ENCODE measurements at regions not wholly inside any gene's neighbourhood (a gene's known extent, or its start where the extent isn't known, plus 50 kb on each side); places are given as distances from the start of the nearest gene placed in this dataset.
A peak's percentile ranks its signal among the peaks of the same experiment; 100 is the strongest.

- Mint-ChIP-seq H3K4me3 (ENCODE audit: low read depth) (no peak overlapping the region), H3K27ac (no peak overlapping the region), H3K27me3 (no peaks in the 10 kb centered on the region), H3K9me3 (ENCODE audit: low read depth) (no peaks in the 10 kb centered on the region), H3K36me3 (ENCODE audit: insufficient read depth) (no peaks in the 10 kb centered on the region), H3K4me1 (ENCODE audit: low read depth) (peaks cover 21% of the 10 kb centered on the region)
- DNase-seq (ENCODE audit: low spot score, unreplicated experiment) = no peak
- TF ChIP-seq CTCF (IDR thresholded peaks at IDR 0.05; ENCODE audit: unreplicated experiment) = no peak
Measured at GRCh38 chr6:14431385-14432330, 314.1 kb downstream of the CD83 start.

DNA sequence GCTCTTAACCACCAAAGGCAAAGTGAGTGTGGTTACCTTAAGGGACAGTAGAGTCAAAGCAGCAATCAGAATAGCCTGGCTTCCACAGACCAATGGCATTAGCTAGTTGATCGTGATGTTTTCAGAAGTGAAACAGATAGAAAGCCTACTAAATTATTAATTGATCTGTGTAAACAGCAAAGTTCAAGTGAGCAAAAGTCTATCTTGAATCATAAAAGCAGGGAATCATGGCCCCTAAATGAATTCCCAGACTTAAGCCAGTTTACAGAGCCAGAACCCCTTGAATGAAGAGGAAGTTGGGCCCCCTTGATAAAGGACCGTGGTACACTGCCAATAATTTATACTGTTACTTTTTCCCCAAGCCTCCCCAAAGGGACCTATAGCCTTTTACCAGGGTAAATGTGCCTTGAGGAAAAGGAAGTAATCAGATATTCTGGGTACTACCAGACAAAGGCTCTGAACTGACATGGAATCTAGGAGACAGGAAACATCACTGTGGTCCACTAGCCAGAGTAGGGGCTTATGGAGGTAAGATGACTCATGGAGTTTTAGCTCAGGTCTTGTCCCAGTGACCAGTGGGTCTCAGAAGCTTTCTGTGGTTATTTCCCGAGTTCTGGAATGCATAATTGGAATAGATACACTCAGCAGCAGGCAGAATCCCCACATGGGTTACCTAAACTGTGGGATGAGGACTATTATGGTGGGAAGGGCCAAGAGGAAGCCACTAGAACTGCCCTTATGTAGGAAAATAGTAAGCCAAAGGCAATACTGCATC, 317.5 kb downstream of the CD83 start:
- no peak for DNase-seq (ENCODE audit: low spot score, unreplicated experiment)
- Mint-ChIP-seq H3K4me1 (ENCODE audit: low read depth) (peaks cover 28% of the 10 kb centered on the region), H3K27me3 (no peaks in the 10 kb centered on the region), H3K4me3 (ENCODE audit: low read depth) (no peak overlapping the region), H3K27ac (no peak overlapping the region), H3K36me3 (ENCODE audit: insufficient read depth) (no peaks in the 10 kb centered on the region), H3K9me3 (ENCODE audit: low read depth) (no peaks in the 10 kb centered on the region)
- no peak for TF ChIP-seq CTCF (IDR thresholded peaks at IDR 0.05; ENCODE audit: unreplicated experiment)

- Mint-ChIP-seq H3K4me1 (ENCODE audit: low read depth) (peaks cover 31% of the 10 kb centered on the region), H3K9me3 (ENCODE audit: low read depth) (no peaks in the 10 kb centered on the region), H3K4me3 (ENCODE audit: low read depth) (no peak overlapping the region), H3K36me3 (ENCODE audit: insufficient read depth) (no peaks in the 10 kb centered on the region), H3K27me3 (no peaks in the 10 kb centered on the region), H3K27ac (peak overlapping the region; percentile 34)
- no peak for DNase-seq (ENCODE audit: low spot score, unreplicated experiment)
- no peak for TF ChIP-seq CTCF (IDR thresholded peaks at IDR 0.05; ENCODE audit: unreplicated experiment)
Measured at GRCh38 chr6:14436592-14437132, 319.1 kb downstream of the CD83 start.

DNA sequence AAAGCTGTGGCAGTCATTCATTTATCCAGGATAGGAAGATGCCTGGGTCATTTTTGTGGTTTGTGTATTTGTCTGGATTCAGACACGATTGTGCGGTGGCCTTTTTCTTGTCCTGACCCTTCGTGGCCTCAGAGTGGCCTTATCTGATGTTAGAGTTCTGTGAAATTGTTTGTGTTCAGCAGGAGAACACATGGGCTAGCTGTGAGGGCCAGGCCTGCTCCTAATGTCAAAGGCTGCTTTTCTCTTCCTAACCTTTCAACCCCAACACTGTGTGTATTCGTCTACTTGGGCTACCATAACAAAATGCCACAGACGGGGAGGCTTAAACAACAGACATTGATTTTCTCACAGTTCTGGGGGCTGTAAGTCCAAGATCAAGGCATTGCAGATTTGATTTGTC, 321.8 kb downstream of the CD83 start:
- Mint-ChIP-seq H3K4me1 (ENCODE audit: low read depth) (peaks cover 54% of the 10 kb centered on the region), H3K27ac (peak overlapping the region; percentile 67), H3K9me3 (ENCODE audit: low read depth) (peaks cover 3% of the 10 kb centered on the region), H3K27me3 (no peaks in the 10 kb centered on the region), H3K4me3 (ENCODE audit: low read depth) (no peak overlapping the region), H3K36me3 (ENCODE audit: insufficient read depth) (peaks cover 4% of the 10 kb centered on the region)
- no peak for TF ChIP-seq CTCF (IDR thresholded peaks at IDR 0.05; ENCODE audit: unreplicated experiment)
- no peak for DNase-seq (ENCODE audit: low spot score, unreplicated experiment)

GRCh38 chr6:14440215-14440910, 322.8 kb downstream of the CD83 start:
- peaks cover 59% of the 10 kb centered on the region for H3K4me1 Mint-ChIP-seq (ENCODE audit: low read depth)
- peaks cover 3% of the 10 kb centered on the region for H3K9me3 Mint-ChIP-seq (ENCODE audit: low read depth)
- H3K36me3 Mint-ChIP-seq (ENCODE audit: insufficient read depth) = peaks cover 4% of the 10 kb centered on the region
- no peak overlapping the region for H3K27ac Mint-ChIP-seq
- no peak overlapping the region for H3K4me3 Mint-ChIP-seq (ENCODE audit: low read depth)
- TF ChIP-seq CTCF (IDR thresholded peaks at IDR 0.05; ENCODE audit: unreplicated experiment) = no peak
- H3K27me3 Mint-ChIP-seq = no peaks in the 10 kb centered on the region
- no peak for DNase-seq (ENCODE audit: low spot score, unreplicated experiment)

All from progenitor cell of endocrine pancreas (in vitro differentiated cells).